ENCODE measurements at regions not wholly inside any gene's neighbourhood (a gene's known extent, or its start where the extent isn't known, plus 50 kb on each side); places are given as distances from the start of the nearest gene placed in this dataset.

- TF ChIP-seq CTCF (IDR thresholded peaks at IDR 0.05; ENCODE audit: low read depth, low read length, missing input control) (no peak), YY1 (IDR thresholded peaks at IDR 0.05) (no peak), SP1 (IDR thresholded peaks at IDR 0.05) (no peak), HNF4A (conservative IDR thresholded peaks at IDR 0.05) (no peak), JUND (IDR thresholded peaks at IDR 0.05) (no peak), HNF4G (IDR thresholded peaks at IDR 0.05) (no peak), RXRA (IDR thresholded peaks at IDR 0.05) (no peak), NR2F2 (IDR thresholded peaks at IDR 0.05) (no peak), REST (IDR thresholded peaks at IDR 0.05) (no peak), EGR1 (IDR thresholded peaks at IDR 0.05; ENCODE audit: low read depth in 2 of 2) (no peak), TAF1 (conservative IDR thresholded peaks at IDR 0.05) (no peak)
Observed at GRCh38 chr13:83716121-83716520, 166.2 kb downstream of the SLITRK1 start (continued).

GRCh38 chr13:83714236-83714635 lies 168.0 kb downstream of the SLITRK1 start:
- H3K9me3 ChIP-seq (ENCODE audit: control insufficient read depth in 4 of 4, low read length in 3 of 4): no peaks in the 10 kb centered on the region
- H3K4me1 ChIP-seq (ENCODE audit: control insufficient read depth in 4 of 4, insufficient read depth in 4 of 4, low read length in 3 of 4): no peaks in the 10 kb centered on the region
- no peak overlapping the region for H3K4me3 ChIP-seq (ENCODE audit: low read depth in 1 of 3, low read length in 3 of 3)
- no peak overlapping the region for H3K9ac ChIP-seq (ENCODE audit: low read depth in 1 of 2, low read length in 2 of 2)
- no peak for DNase-seq (ENCODE audit: low spot score)
- H3K36me3 ChIP-seq (ENCODE audit: control insufficient read depth in 4 of 4, insufficient read depth in 3 of 4, low read depth in 1 of 4, low read length in 3 of 4): no peaks in the 10 kb centered on the region
- WGBS: 76% methylated on average over 1 of the region's 1 CpG
- H3K27ac ChIP-seq (ENCODE audit: low read depth in 1 of 2, low read length in 2 of 2): no peak overlapping the region
- TF ChIP-seq MAX (IDR thresholded peaks at IDR 0.05) (no peak), ATF3 (IDR thresholded peaks at IDR 0.05) (no peak), SP1 (IDR thresholded peaks at IDR 0.05) (no peak), JUND (IDR thresholded peaks at IDR 0.05) (no peak), TAF1 (conservative IDR thresholded peaks at IDR 0.05) (no peak), ZBTB33 (IDR thresholded peaks at IDR 0.05) (no peak), FOXA2 (IDR thresholded peaks at IDR 0.05) (no peak), GABPA (IDR thresholded peaks at IDR 0.05 in 1 of 2, conservative IDR thresholded peaks at IDR 0.05 in 1 of 2) (no peak), YY1 (IDR thresholded peaks at IDR 0.05) (no peak), RXRA (IDR thresholded peaks at IDR 0.05) (no peak), CTCF (IDR thresholded peaks at IDR 0.05; ENCODE audit: low read depth, low read length, missing input control) (no peak), FOXA1 (IDR thresholded peaks at IDR 0.05) (no peak), HNF4G (IDR thresholded peaks at IDR 0.05) (no peak), EGR1 (IDR thresholded peaks at IDR 0.05; ENCODE audit: low read depth in 2 of 2) (no peak), RAD21 (IDR thresholded peaks at IDR 0.05) (no peak), REST (IDR thresholded peaks at IDR 0.05) (no peak)
- H3K27me3 ChIP-seq (ENCODE audit: control insufficient read depth in 4 of 4, insufficient read depth in 4 of 4, low read length in 3 of 4): no peaks in the 10 kb centered on the region
